ENCODE measurements at regions not wholly inside any gene's neighbourhood (a gene's known extent, or its start where the extent isn't known, plus 50 kb on each side); places are given as distances from the start of the nearest gene placed in this dataset.
"Not testable (repeated sequence)": the region's sequence is repeated elsewhere in the genome, so short reads cannot be mapped to it uniquely, and the experiment has no call there.

- no peak for ATAC-seq
Measured at GRCh38 chr5:25568989-25569625, 924.3 kb upstream of the CDH10 start.

GRCh38 chr5:25568294-25568693, 923.5 kb upstream of the CDH10 start:
- ATAC-seq, result no peak

- no peak for ATAC-seq
Measured at GRCh38 chr5:25567881-25568280, 923.1 kb upstream of the CDH10 start.

GRCh38 chr5:25562656-25563055, 917.9 kb upstream of the CDH10 start:
- ATAC-seq, result no peak

- ATAC-seq, result no peak
Measured at GRCh38 chr5:25554077-25554476, 909.3 kb upstream of the CDH10 start.

GRCh38 chr5:25552871-25553481, 908.2 kb upstream of the CDH10 start:
- ATAC-seq, result no peak

GRCh38 chr5:25550793-25551192, 906.0 kb upstream of the CDH10 start:
- ATAC-seq, result no peak

- no peak for ATAC-seq
Measured at GRCh38 chr5:25544652-25545249, 900.0 kb upstream of the CDH10 start.

GRCh38 chr5:25540628-25541027, 895.9 kb upstream of the CDH10 start:
- no peak for ATAC-seq

GRCh38 chr5:25539536-25539935, 894.8 kb upstream of the CDH10 start:
- no peak for ATAC-seq

- not testable (repeated sequence) for ATAC-seq
Measured at GRCh38 chr5:25536461-25536860, 891.7 kb upstream of the CDH10 start.

- no peak for ATAC-seq
Measured at GRCh38 chr5:25516141-25516540, 871.4 kb upstream of the CDH10 start.

- ATAC-seq, result no peak
Measured at GRCh38 chr5:25515525-25515924, 870.7 kb upstream of the CDH10 start.

- ATAC-seq, result not testable (repeated sequence)
Measured at GRCh38 chr5:25510692-25511091, 865.9 kb upstream of the CDH10 start.

GRCh38 chr5:25508011-25508410, 863.2 kb upstream of the CDH10 start:
- ATAC-seq, result not testable (repeated sequence)

- no peak for ATAC-seq
Measured at GRCh38 chr5:25500635-25501034, 855.9 kb upstream of the CDH10 start.

GRCh38 chr5:25489834-25490538, 845.2 kb upstream of the CDH10 start:
- no peak for ATAC-seq

- ATAC-seq, result no peak
Measured at GRCh38 chr5:25488119-25488518, 843.3 kb upstream of the CDH10 start.

- ATAC-seq, result no peak
Measured at GRCh38 chr5:25484391-25484790, 839.6 kb upstream of the CDH10 start.

- ATAC-seq, result no peak
Measured at GRCh38 chr5:25481463-25481862, 836.7 kb upstream of the CDH10 start.

GRCh38 chr5:25459082-25459481, 814.3 kb upstream of the CDH10 start:
- ATAC-seq, result no peak

GRCh38 chr5:25458628-25459027, 813.9 kb upstream of the CDH10 start:
- ATAC-seq, result no peak

GRCh38 chr5:25453500-25453899, 808.7 kb upstream of the CDH10 start:
- ATAC-seq, result no peak

- ATAC-seq, result no peak
Measured at GRCh38 chr5:25451294-25451693, 806.5 kb upstream of the CDH10 start.

Data from activated CD4-positive, CD25-positive, alpha-beta regulatory T cell treated with anti-CD3 and anti-CD28 coated beads, Interleukin-2, amount 50 U/mL, for 24 hours (primary cell).